Gastrocnemius medialis (tissue), 4 donors: ENCODE measurements at regions not wholly inside any gene's neighbourhood (a gene's known extent, or its start where the extent isn't known, plus 50 kb on each side); places are given as distances from the start of the nearest gene placed in this dataset.

Experiments used
- CTCF ChIP-seq, 5 experiments: fragments of 450-650 bp in 3 of 5; fragments of 200-600 bp in 2 of 5; sonication (generic) in 2 of 5; IDR thresholded peaks in 4 of 5; conservative IDR thresholded peaks in 1 of 5; 1 replicate in 4 of 5; 2 replicates in 1 of 5; pipeline ENCODE4 v1.5.1; 2016 to 2019; ENCODE audit warnings: antibody characterized with exemption in 5 of 5, mild to moderate bottlenecking in 3 of 5, moderate library complexity in 3 of 5
- POLR2A ChIP-seq, 2 donors: fragments of 450-650 bp; IDR thresholded peaks; one replicate each; pipeline ENCODE4 v1.6.1; 2017; ENCODE audit warnings: antibody characterized with exemption in 2 of 2, mild to moderate bottlenecking in 2 of 2, moderate library complexity in 2 of 2

GRCh38 chr12:75683220-75683619 lies 171.8 kb upstream of the KRR1 start:
- TF ChIP-seq CTCF (IDR thresholded peaks at IDR 0.05 in 4 of 5, conservative IDR thresholded peaks at IDR 0.05 in 1 of 5), result no peak
- TF ChIP-seq POLR2A (IDR thresholded peaks at IDR 0.05), result no peak
